HEK293T (cell line): ENCODE measurements at regions not wholly inside any gene's neighbourhood (a gene's known extent, or its start where the extent isn't known, plus 50 kb on each side); places are given as distances from the start of the nearest gene placed in this dataset.

Experiments
- BHLHE40 ChIP-seq: fragments of 450-650 bp; IDR thresholded peaks from 2 replicates; pipeline ENCODE4 v1.6.1; 2016; ENCODE audit warnings: mild to moderate bottlenecking, moderate library complexity, borderline replicate concordance
- SP1 ChIP-seq: fragments of 450-650 bp; IDR thresholded peaks from 2 replicates; pipeline ENCODE4 v1.6.1; 2017

GRCh38 chr6:14270925-14271788 lies 153.6 kb downstream of the CD83 start:
- TF ChIP-seq SP1 (no peak), BHLHE40 (no peak)
